Middle frontal gyrus (tissue), 1 donor: ENCODE measurements at regions not wholly inside any gene's neighbourhood (a gene's known extent, or its start where the extent isn't known, plus 50 kb on each side); places are given as distances from the start of the nearest gene placed in this dataset.
"Not testable (repeated sequence)": the region's sequence is repeated elsewhere in the genome, so short reads cannot be mapped to it uniquely, and the experiment has no call there.

Experiments used
- DNase-seq: peaks from one replicate; pipeline ENCODE4 v3.0.0-alpha.2; 2015; ENCODE audit warnings: low spot score; ENCODE audit errors: extremely low spot score

GRCh38 chr5:39665328-39665727 lies 240.5 kb upstream of the DAB2 start:
- DNase-seq: no peak

GRCh38 chr5:39662945-39663344 lies 238.2 kb upstream of the DAB2 start:
- DNase-seq: no peak

GRCh38 chr5:39661026-39661779 lies 236.4 kb upstream of the DAB2 start:
- no peak for DNase-seq

- DNase-seq: no peak
Observed at GRCh38 chr5:39660020-39660419, 235.2 kb upstream of the DAB2 start.

GRCh38 chr5:39658866-39659265 lies 234.1 kb upstream of the DAB2 start:
- no peak for DNase-seq

- no peak for DNase-seq
Observed at GRCh38 chr5:39657943-39658342, 233.2 kb upstream of the DAB2 start.

- no peak for DNase-seq
Observed at GRCh38 chr5:39656600-39656999, 231.8 kb upstream of the DAB2 start.

GRCh38 chr5:39654715-39655114 lies 229.9 kb upstream of the DAB2 start:
- no peak for DNase-seq

- not testable (repeated sequence) for DNase-seq
Observed at GRCh38 chr5:39652481-39652880, 227.7 kb upstream of the DAB2 start.

GRCh38 chr5:39652036-39652435 lies 227.3 kb upstream of the DAB2 start:
- no peak for DNase-seq

GRCh38 chr5:39650008-39650762 lies 225.4 kb upstream of the DAB2 start:
- DNase-seq: no peak

- DNase-seq: no peak
Observed at GRCh38 chr5:39648848-39649227, 224.1 kb upstream of the DAB2 start.

GRCh38 chr5:39648085-39648847 lies 223.5 kb upstream of the DAB2 start:
- DNase-seq: no peak

GRCh38 chr5:39640552-39640951 lies 215.8 kb upstream of the DAB2 start:
- no peak for DNase-seq

- DNase-seq: no peak
Observed at GRCh38 chr5:39639618-39640089, 214.9 kb upstream of the DAB2 start.

- no peak for DNase-seq
Observed at GRCh38 chr5:39638813-39639212, 214.0 kb upstream of the DAB2 start.

GRCh38 chr5:39633057-39633456 lies 208.3 kb upstream of the DAB2 start:
- no peak for DNase-seq

GRCh38 chr5:39631958-39632357 lies 207.2 kb upstream of the DAB2 start:
- DNase-seq: no peak

- DNase-seq: no peak
Observed at GRCh38 chr5:39629946-39630345, 205.2 kb upstream of the DAB2 start.

GRCh38 chr5:39628348-39628747 lies 203.6 kb upstream of the DAB2 start:
- no peak for DNase-seq

- DNase-seq: no peak
Observed at GRCh38 chr5:39624890-39625289, 200.1 kb upstream of the DAB2 start.

- DNase-seq: no peak
Observed at GRCh38 chr5:39624268-39624886, 199.6 kb upstream of the DAB2 start.
